ENCODE measurements at regions not wholly inside any gene's neighbourhood (a gene's known extent, or its start where the extent isn't known, plus 50 kb on each side); places are given as distances from the start of the nearest gene placed in this dataset.

- intact Hi-C loops (cut with DNase I; ENCODE audit: low total_unique reads): no loop called here
- Histone ChIP-seq H3K27me3 (no peaks in the 10 kb centered on the region), H3K36me3 (no peaks in the 10 kb centered on the region), H3K27ac (no peak overlapping the region), H3K4me3 (no peak overlapping the region), H3K9me3 (no peaks in the 10 kb centered on the region), H3K4me1 (no peaks in the 10 kb centered on the region)
- in situ Hi-C loops (cut with MboI; ENCODE audit: low sequenced_read_pairs in 4 of 4): no loop called here
- DNase-seq (no peak), ATAC-seq (no peak)
- no peak for TF ChIP-seq POLR2A (IDR thresholded peaks at IDR 0.05)
- TF ChIP-seq CTCF (IDR thresholded peaks at IDR 0.05 in 4 of 5, conservative IDR thresholded peaks at IDR 0.05 in 1 of 5): no peak
These were observed 117.2 kb downstream of the PDHA2 start for GRCh38 chr4:95957054-95957453.

- DNase-seq: no peak
- H3K4me1 ChIP-seq: no peaks in the 10 kb centered on the region
- in situ Hi-C loops (cut with MboI; ENCODE audit: low sequenced_read_pairs in 4 of 4): no loop called here
- no peak for TF ChIP-seq POLR2A (IDR thresholded peaks at IDR 0.05)
- TF ChIP-seq CTCF (IDR thresholded peaks at IDR 0.05 in 4 of 5, conservative IDR thresholded peaks at IDR 0.05 in 1 of 5): no peak
- ATAC-seq: no peak
- H3K27me3 ChIP-seq: no peaks in the 10 kb centered on the region
- no peak overlapping the region for H3K4me3 ChIP-seq
- H3K9me3 ChIP-seq: no peaks in the 10 kb centered on the region
- H3K27ac ChIP-seq: no peak overlapping the region
- intact Hi-C loops (cut with DNase I; ENCODE audit: low total_unique reads): no loop called here
- no peaks in the 10 kb centered on the region for H3K36me3 ChIP-seq
These were observed 117.9 kb downstream of the PDHA2 start for GRCh38 chr4:95957759-95958158.

GRCh38 chr4:95959182-95959581 lies 119.3 kb downstream of the PDHA2 start:
- ATAC-seq: no peak
- no peak overlapping the region for H3K4me3 ChIP-seq
- TF ChIP-seq POLR2A (IDR thresholded peaks at IDR 0.05) (no peak), CTCF (IDR thresholded peaks at IDR 0.05 in 4 of 5, conservative IDR thresholded peaks at IDR 0.05 in 1 of 5) (no peak)

GRCh38 chr4:95959633-95960032 lies 119.7 kb downstream of the PDHA2 start:
- intact Hi-C loops (cut with DNase I; ENCODE audit: low total_unique reads): no loop called here
- no peak for TF ChIP-seq CTCF (IDR thresholded peaks at IDR 0.05 in 4 of 5, conservative IDR thresholded peaks at IDR 0.05 in 1 of 5)
- TF ChIP-seq POLR2A (IDR thresholded peaks at IDR 0.05): no peak
- H3K9me3 ChIP-seq: no peaks in the 10 kb centered on the region
- H3K4me1 ChIP-seq: no peaks in the 10 kb centered on the region
- H3K27ac ChIP-seq: no peak overlapping the region
- no peaks in the 10 kb centered on the region for H3K36me3 ChIP-seq
- DNase-seq: no peak
- no peak overlapping the region for H3K4me3 ChIP-seq
- in situ Hi-C loops (cut with MboI; ENCODE audit: low sequenced_read_pairs in 4 of 4): no loop called here
- no peak for ATAC-seq
- H3K27me3 ChIP-seq: no peaks in the 10 kb centered on the region

More at GRCh38 chr4:95959182-95959581, 119.3 kb downstream of the PDHA2 start:
- no peaks in the 10 kb centered on the region for H3K4me1 ChIP-seq
- no peaks in the 10 kb centered on the region for H3K27me3 ChIP-seq
- H3K27ac ChIP-seq: no peak overlapping the region
- H3K9me3 ChIP-seq: no peaks in the 10 kb centered on the region
- in situ Hi-C loops (cut with MboI; ENCODE audit: low sequenced_read_pairs in 4 of 4) (no loop called here), intact Hi-C loops (cut with DNase I; ENCODE audit: low total_unique reads) (no loop called here)
- no peaks in the 10 kb centered on the region for H3K36me3 ChIP-seq
- DNase-seq: no peak

GRCh38 chr4:95963456-95963855 lies 123.6 kb downstream of the PDHA2 start:
- Histone ChIP-seq H3K4me1 (no peaks in the 10 kb centered on the region), H3K36me3 (no peaks in the 10 kb centered on the region), H3K27me3 (no peaks in the 10 kb centered on the region), H3K27ac (no peak overlapping the region), H3K9me3 (no peaks in the 10 kb centered on the region), H3K4me3 (no peak overlapping the region)
- intact Hi-C loops (cut with DNase I; ENCODE audit: low total_unique reads) (no loop called here), in situ Hi-C loops (cut with MboI; ENCODE audit: low sequenced_read_pairs in 4 of 4) (no loop called here)
- ATAC-seq (no peak), DNase-seq (no peak)
- TF ChIP-seq POLR2A (IDR thresholded peaks at IDR 0.05) (no peak), CTCF (IDR thresholded peaks at IDR 0.05 in 4 of 5, conservative IDR thresholded peaks at IDR 0.05 in 1 of 5) (no peak)
